ENCODE measurements at regions not wholly inside any gene's neighbourhood (a gene's known extent, or its start where the extent isn't known, plus 50 kb on each side); places are given as distances from the start of the nearest gene placed in this dataset.

DNA sequence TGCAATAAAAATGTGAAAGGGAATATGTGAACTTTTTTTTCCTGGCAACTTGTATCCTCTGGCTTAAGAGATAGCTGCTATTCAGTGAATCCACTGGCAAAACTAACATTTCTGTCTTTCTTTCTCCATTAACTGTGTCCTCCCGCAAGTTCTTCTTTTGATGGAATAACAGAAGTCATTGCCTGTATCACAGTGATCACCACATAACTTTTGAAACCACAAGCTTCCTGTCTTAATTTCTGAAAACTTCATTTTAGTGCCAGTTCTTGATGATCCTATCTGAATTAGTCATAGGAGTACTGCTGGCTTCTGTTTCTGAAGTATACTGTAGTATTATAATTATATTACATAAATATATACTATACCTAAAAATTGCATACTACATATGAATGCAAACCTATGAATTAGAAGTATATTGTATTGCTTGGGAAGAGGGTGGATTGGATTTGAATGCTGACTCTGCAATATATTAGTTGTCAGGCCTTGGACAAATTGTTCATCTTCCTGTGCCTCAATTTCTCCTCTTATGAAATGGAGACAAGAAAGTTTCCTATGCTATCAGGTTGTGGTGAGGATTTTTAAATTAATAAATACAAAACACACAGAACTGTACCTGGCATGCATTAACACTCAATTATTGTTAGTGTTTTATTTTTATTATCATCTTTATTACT is 441.6 kb downstream of the CETN3 start (continued):
- TF ChIP-seq, protein P1, sequence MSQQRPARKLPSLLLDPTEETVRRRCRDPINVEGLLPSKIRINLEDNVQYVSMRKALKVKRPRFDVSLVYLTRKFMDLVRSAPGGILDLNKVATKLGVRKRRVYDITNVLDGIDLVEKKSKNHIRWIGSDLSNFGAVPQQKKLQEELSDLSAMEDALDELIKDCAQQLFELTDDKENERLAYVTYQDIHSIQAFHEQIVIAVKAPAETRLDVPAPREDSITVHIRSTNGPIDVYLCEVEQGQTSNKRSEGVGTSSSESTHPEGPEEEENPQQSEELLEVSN (IDR thresholded peaks at IDR 0.05): no peak
